ENCODE measurements at regions not wholly inside any gene's neighbourhood (a gene's known extent, or its start where the extent isn't known, plus 50 kb on each side); places are given as distances from the start of the nearest gene placed in this dataset.

DNA sequence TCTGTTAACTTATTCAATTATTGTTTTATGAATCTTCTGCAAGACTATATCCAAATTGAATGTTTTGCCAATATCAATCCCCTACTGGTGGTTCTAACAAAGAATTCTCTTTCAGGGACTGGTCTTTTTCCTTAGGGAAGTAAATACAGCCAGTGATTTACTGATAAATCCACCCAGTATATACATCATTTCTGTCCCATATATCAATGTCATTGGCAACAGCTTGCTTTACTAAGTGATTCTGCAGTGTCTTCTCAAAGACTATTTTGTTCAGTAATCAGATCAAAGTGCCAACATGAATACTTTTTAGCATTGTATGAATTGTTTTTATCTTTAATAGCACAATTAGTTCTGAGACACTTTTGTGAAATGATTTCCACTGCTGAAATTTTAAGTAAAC, 114.0 kb upstream of the OBI1 start:
- TF ChIP-seq POLR2A (IDR thresholded peaks at IDR 0.05) (no peak), POLR2AphosphoS5 (IDR thresholded peaks at IDR 0.05) (no peak)
- TF ChIP-seq, protein P1, sequence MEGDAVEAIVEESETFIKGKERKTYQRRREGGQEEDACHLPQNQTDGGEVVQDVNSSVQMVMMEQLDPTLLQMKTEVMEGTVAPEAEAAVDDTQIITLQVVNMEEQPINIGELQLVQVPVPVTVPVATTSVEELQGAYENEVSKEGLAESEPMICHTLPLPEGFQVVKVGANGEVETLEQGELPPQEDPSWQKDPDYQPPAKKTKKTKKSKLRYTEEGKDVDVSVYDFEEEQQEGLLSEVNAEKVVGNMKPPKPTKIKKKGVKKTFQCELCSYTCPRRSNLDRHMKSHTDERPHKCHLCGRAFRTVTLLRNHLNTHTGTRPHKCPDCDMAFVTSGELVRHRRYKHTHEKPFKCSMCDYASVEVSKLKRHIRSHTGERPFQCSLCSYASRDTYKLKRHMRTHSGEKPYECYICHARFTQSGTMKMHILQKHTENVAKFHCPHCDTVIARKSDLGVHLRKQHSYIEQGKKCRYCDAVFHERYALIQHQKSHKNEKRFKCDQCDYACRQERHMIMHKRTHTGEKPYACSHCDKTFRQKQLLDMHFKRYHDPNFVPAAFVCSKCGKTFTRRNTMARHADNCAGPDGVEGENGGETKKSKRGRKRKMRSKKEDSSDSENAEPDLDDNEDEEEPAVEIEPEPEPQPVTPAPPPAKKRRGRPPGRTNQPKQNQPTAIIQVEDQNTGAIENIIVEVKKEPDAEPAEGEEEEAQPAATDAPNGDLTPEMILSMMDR (IDR thresholded peaks at IDR 0.05): no peak
- intact Hi-C loops (cut with DNase I): no loop called here
- Histone ChIP-seq H3K4me1 (replicated peaks) (no peaks in the 10 kb centered on the region), H3K27ac (no peak overlapping the region), H3K4me3 (no peak overlapping the region), H3K27me3 (replicated peaks; ENCODE audit: insufficient read depth) (no peaks in the 10 kb centered on the region), H3K9me3 (no peaks in the 10 kb centered on the region), H3K36me3 (no peaks in the 10 kb centered on the region)
- DNase-seq (ENCODE audit: low spot score): no peak

DNA sequence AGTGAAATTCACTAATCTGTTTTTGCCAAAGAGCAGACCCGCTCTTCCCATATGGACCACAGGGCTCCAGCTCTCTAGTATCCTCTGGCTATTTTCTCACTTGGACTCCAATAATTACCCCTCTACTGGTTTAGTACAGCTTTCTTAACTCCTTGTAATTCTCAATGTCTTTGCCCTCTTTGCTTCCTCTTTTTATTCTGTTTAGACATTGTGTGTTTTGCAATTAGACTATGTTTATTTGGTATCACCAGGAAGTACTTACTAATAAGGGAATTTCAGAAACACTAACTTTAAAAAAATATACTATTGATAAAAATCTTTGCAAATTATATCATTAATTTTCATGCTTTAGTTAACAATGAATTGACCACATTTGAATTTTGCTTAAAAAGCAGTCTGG, 111.6 kb upstream of the OBI1 start:
- no peaks in the 10 kb centered on the region for H3K4me1 ChIP-seq (replicated peaks)
- DNase-seq (ENCODE audit: low spot score): no peak
- H3K36me3 ChIP-seq: no peaks in the 10 kb centered on the region
- intact Hi-C loops (cut with DNase I): no loop called here
- no peaks in the 10 kb centered on the region for H3K27me3 ChIP-seq (replicated peaks; ENCODE audit: insufficient read depth)
- TF ChIP-seq POLR2AphosphoS5 (IDR thresholded peaks at IDR 0.05) (no peak), POLR2A (IDR thresholded peaks at IDR 0.05) (no peak)
- TF ChIP-seq, protein P1 (IDR thresholded peaks at IDR 0.05): no peak
- H3K9me3 ChIP-seq: no peaks in the 10 kb centered on the region
- H3K27ac ChIP-seq: no peak overlapping the region
- no peak overlapping the region for H3K4me3 ChIP-seq
- WGBS: 93% methylated on average over 1 of the region's 1 CpG

DNA sequence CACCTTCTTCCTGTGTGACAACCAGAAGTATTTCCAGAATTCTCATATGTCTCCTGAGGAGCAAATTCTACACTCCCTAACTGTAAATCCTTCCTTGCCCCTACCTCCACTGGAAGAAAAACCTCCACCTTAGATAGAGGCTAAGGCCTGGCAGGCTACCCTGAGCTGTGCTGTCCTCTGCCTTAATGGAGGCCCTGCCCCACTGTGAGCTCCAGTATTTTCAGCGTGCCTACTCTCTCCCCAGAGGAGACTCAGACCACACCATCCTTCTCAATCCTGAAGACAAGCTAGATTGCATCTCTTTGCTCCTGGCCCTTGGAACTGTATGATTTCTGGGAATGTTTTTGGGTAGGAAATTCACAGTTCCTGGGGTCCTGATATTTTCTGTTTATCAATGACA, 110.0 kb upstream of the OBI1 start:
- Histone ChIP-seq H3K4me3 (no peak overlapping the region), H3K27ac (no peak overlapping the region), H3K36me3 (no peaks in the 10 kb centered on the region), H3K4me1 (replicated peaks) (no peaks in the 10 kb centered on the region), H3K27me3 (replicated peaks; ENCODE audit: insufficient read depth) (no peaks in the 10 kb centered on the region), H3K9me3 (no peaks in the 10 kb centered on the region)
- no peak for DNase-seq (ENCODE audit: low spot score)
- no peak for TF ChIP-seq POLR2A (IDR thresholded peaks at IDR 0.05)
- TF ChIP-seq POLR2AphosphoS5 (IDR thresholded peaks at IDR 0.05): no peak
- TF ChIP-seq, protein P1 (IDR thresholded peaks at IDR 0.05): no peak
- WGBS: 82% methylated on average over 1 of the region's 1 CpG
- intact Hi-C loops (cut with DNase I): no loop called here

DNA sequence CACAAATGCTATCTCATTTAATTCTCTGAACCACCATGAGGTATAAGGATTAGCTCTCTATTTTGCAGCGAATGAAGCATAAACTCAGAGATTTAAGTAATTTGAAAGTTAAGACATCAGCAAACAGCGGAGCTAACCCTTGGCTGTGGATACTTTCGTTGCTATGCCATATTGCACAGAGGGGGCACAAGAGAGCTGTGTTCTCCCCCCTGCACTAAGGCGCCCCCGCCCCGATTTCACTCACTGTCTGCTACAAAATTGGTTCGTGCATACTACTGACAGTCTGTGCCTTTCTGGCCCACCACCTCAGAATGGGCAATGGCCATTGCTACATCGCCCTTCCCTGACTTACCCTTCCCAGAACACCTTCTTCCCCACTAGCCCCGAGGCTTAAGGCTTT, 105.7 kb upstream of the OBI1 start:
- Histone ChIP-seq H3K9me3 (no peaks in the 10 kb centered on the region), H3K4me1 (replicated peaks) (no peaks in the 10 kb centered on the region), H3K27me3 (replicated peaks; ENCODE audit: insufficient read depth) (no peaks in the 10 kb centered on the region), H3K4me3 (no peak overlapping the region), H3K27ac (no peak overlapping the region), H3K36me3 (no peaks in the 10 kb centered on the region)
- 82% methylated on average over 9 of the region's 9 CpGs for WGBS
- TF ChIP-seq POLR2A (IDR thresholded peaks at IDR 0.05) (no peak), POLR2AphosphoS5 (IDR thresholded peaks at IDR 0.05) (no peak)
- TF ChIP-seq, protein P1 (IDR thresholded peaks at IDR 0.05): no peak
- no peak for DNase-seq (ENCODE audit: low spot score)
- intact Hi-C loops (cut with DNase I): no loop called here

DNA sequence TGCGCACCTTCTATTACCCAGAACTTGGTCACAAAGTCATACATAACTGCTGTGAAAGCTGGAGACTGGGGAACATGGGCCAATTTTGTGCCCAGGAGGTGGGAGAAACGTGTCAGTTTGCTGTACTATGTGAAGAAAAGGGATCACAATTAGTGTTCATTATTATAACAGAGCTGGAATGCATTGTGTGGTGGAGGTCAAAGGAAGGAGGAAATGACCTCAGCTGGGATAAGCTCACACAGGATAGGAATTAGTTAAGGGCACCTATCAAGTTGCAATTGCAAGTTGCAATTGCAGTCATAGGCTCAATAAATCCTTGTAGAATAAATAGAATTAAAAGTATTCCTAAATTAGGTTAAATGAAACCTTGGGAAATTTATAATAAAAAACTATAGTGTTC, 103.9 kb upstream of the OBI1 start:
- WGBS: 64% methylated on average over 2 of the region's 2 CpGs
- DNase-seq (ENCODE audit: low spot score): no peak
- TF ChIP-seq POLR2AphosphoS5 (IDR thresholded peaks at IDR 0.05) (no peak), POLR2A (IDR thresholded peaks at IDR 0.05) (no peak)
- TF ChIP-seq, protein P1 (IDR thresholded peaks at IDR 0.05): no peak
- H3K4me3 ChIP-seq: no peak overlapping the region
- no peaks in the 10 kb centered on the region for H3K27me3 ChIP-seq (replicated peaks; ENCODE audit: insufficient read depth)
- intact Hi-C loops (cut with DNase I): no loop called here
- H3K36me3 ChIP-seq: no peaks in the 10 kb centered on the region
- no peaks in the 10 kb centered on the region for H3K4me1 ChIP-seq (replicated peaks)
- no peaks in the 10 kb centered on the region for H3K9me3 ChIP-seq
- no peak overlapping the region for H3K27ac ChIP-seq

Measured in prostate gland (tissue), 2 donors.